Transverse colon (tissue), 4 donors: ENCODE measurements at regions not wholly inside any gene's neighbourhood (a gene's known extent, or its start where the extent isn't known, plus 50 kb on each side); places are given as distances from the start of the nearest gene placed in this dataset.

Experiments used
- DNase-seq: peaks from one replicate; pipeline ENCODE4 v3.0.0-alpha.2; 2019
- H3K27ac ChIP-seq, 4 donors: fragments of 200-600 bp; sonication (generic); 2 replicates each; pipeline ENCODE4 v1.5.1; 2016 to 2018; ENCODE audit warnings: inconsistent platforms in 4 of 4
- H3K27me3 ChIP-seq: fragments of 200-600 bp; sonication (generic); 2 replicates; pipeline ENCODE4 v1.5.1; 2017; ENCODE audit warnings: inconsistent platforms
- H3K36me3 ChIP-seq, 4 donors: fragments of 200-600 bp; sonication (generic); 2 replicates each; pipeline ENCODE4 v1.5.1; 2017 to 2019; ENCODE audit warnings: inconsistent platforms in 4 of 4
- H3K4me1 ChIP-seq, 4 donors: fragments of 200-600 bp; sonication (generic); 2 replicates each; pipeline ENCODE4 v1.5.1; 2017 to 2020; ENCODE audit warnings: inconsistent platforms in 4 of 4
- H3K4me3 ChIP-seq, 4 donors: fragments of 200-600 bp; sonication (generic); 1 replicate in 1 of 4; 2 replicates in 3 of 4; pipeline versions ENCODE4 v1.5.1 to v1.6.1; 2017 to 2019; ENCODE audit warnings: inconsistent platforms in 4 of 4
- H3K9me3 ChIP-seq, 2 donors: fragments of 200-600 bp; sonication (generic); 2 replicates each; pipeline ENCODE4 v1.5.1; 2017 to 2019; ENCODE audit warnings: inconsistent platforms in 2 of 2
- CTCF ChIP-seq, 5 experiments: fragments of 200-600 bp in 3 of 5; fragments of 450-650 bp in 2 of 5; sonication (generic) in 3 of 5; IDR thresholded peaks; 1 replicate in 2 of 5; 2 replicates in 3 of 5; pipeline ENCODE4 v1.5.1; 2016 to 2017; ENCODE audit warnings: antibody characterized with exemption in 5 of 5, inconsistent platforms in 3 of 5, mild to moderate bottlenecking in 2 of 5, moderate library complexity in 1 of 5
- EP300 ChIP-seq: sonication (generic); formaldehyde crosslinking; IDR thresholded peaks from one replicate; pipeline ENCODE4 v1.6.1; 2017; ENCODE audit warnings: antibody characterized with exemption, low read depth
- POLR2A ChIP-seq: fragments of 450-650 bp; IDR thresholded peaks from one replicate; pipeline ENCODE4 v1.6.1; 2016; ENCODE audit warnings: antibody characterized with exemption, mild to moderate bottlenecking, moderate library complexity
- POLR2AphosphoS5 ChIP-seq, 3 donors: sonication (generic); formaldehyde crosslinking; IDR thresholded peaks; one replicate each; pipeline ENCODE4 v1.6.1; 2016; ENCODE audit warnings: antibody characterized with exemption in 3 of 3
- WGBS, 2 donors: methylation state at CpG; one replicate each; pipeline ENCODE4 v1.1.5; 2018; ENCODE audit warnings: low coverage in 1 of 2; 5-methylcytosine and 5-hydroxymethylcytosine counted together
- in situ Hi-C, 4 donors: fragments of 200-750 bp; cut with MboI; loops; one replicate each; pipeline versions ENCODE4 v1.15.0 to v1.15.1; 2017; ENCODE audit warnings: low sequenced_read_pairs in 3 of 4, low pct_ligation_motif_present in 1 of 4, low pct_unique_long_range_greater_than_20kb in 1 of 4
- intact Hi-C: fragments of 100-400 bp; cut with DNase I; formaldehyde crosslinking; loops from one replicate; pipeline ENCODE4 v1.15.1; 2023; ENCODE audit warnings: low total_unique reads

DNA sequence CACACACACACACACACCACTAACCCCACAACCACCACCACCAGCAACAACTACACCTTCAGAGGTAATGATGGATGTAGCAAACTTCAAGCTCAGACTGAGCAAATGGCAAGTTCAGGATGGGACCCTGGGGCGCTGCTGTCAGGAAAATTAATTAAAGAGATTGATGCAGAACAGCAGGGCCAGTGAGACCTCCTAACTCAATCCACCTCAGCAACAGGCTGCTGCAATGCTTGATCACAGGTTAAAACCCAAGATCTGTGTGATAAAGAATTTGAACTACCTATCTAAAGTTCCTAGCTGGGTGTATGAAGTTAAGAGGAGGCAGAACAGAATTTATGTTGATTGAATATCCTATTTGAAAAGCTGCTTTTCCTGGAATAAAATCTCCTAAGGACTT, 140.3 kb upstream of the FER start:
- H3K9me3 ChIP-seq: no peaks in the 10 kb centered on the region
- intact Hi-C loops: no loop called here

GRCh38 chr5:108606185-108606584, 141.5 kb upstream of the FER start:
- H3K4me1 ChIP-seq: no peaks in the 10 kb centered on the region
- no peak for DNase-seq
- no peak overlapping the region for H3K27ac ChIP-seq
- in situ Hi-C loops (no loop called here), intact Hi-C loops (no loop called here)
- no peaks in the 10 kb centered on the region for H3K36me3 ChIP-seq
- no peaks in the 10 kb centered on the region for H3K9me3 ChIP-seq
- no peak overlapping the region for H3K4me3 ChIP-seq
- TF ChIP-seq CTCF (IDR thresholded peaks at IDR 0.05) (no peak), EP300 (no peak), POLR2A (no peak), POLR2AphosphoS5 (IDR thresholded peaks at IDR 0.05) (no peak)
- no peaks in the 10 kb centered on the region for H3K27me3 ChIP-seq

More for the DNA sequence above, 140.3 kb upstream of the FER start:
- no peaks in the 10 kb centered on the region for H3K27me3 ChIP-seq
- in situ Hi-C loops: no loop called here
- no peak overlapping the region for H3K27ac ChIP-seq
- WGBS, 2 donors: 50 to 79% methylated on average over 1 of the region's 1 CpG
- no peak for TF ChIP-seq POLR2AphosphoS5 (IDR thresholded peaks at IDR 0.05)
- H3K4me1 ChIP-seq: no peaks in the 10 kb centered on the region
- H3K36me3 ChIP-seq: no peaks in the 10 kb centered on the region
- no peak for DNase-seq
- no peak overlapping the region for H3K4me3 ChIP-seq

- TF ChIP-seq POLR2AphosphoS5 (IDR thresholded peaks at IDR 0.05) (no peak), POLR2A (no peak)
- 79 to 97% methylated on average over 1 of the region's 1 CpG for WGBS, 2 donors
- DNase-seq: no peak
- Histone ChIP-seq H3K27ac (no peak overlapping the region), H3K36me3 (no peaks in the 10 kb centered on the region), H3K4me1 (no peaks in the 10 kb centered on the region), H3K9me3 (no peaks in the 10 kb centered on the region), H3K27me3 (no peaks in the 10 kb centered on the region), H3K4me3 (no peak overlapping the region)
- in situ Hi-C loops: no loop called here
- intact Hi-C loops: no loop called here
Observed at GRCh38 chr5:108602830-108603229, 144.9 kb upstream of the FER start.

DNA sequence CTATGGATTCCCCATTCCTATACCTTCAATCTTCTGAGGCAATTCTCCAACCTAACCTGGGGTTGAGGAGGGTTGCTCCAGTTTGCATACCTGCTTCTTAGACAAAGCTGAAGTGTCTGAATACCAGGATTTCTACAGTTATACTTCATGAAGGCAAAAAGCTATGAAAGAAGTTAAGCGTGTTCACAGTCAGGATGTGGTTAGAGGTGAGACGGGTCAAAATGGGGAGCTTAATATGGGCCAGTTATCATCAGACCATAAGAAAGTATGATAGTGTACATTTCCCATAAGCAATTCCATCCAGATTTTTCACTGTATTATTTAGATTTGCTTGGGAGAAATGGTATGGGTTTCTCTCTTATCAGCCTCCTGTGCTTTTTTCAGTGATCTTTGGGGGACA, 156.9 kb upstream of the FER start:
- WGBS, 2 donors: 55 to 78% methylated on average over 2 of the region's 2 CpGs
- in situ Hi-C loops: no loop called here

GRCh38 chr5:108588323-108588722, 159.4 kb upstream of the FER start:
- Histone ChIP-seq H3K4me1 (no peaks in the 10 kb centered on the region), H3K36me3 (no peaks in the 10 kb centered on the region), H3K9me3 (no peaks in the 10 kb centered on the region), H3K4me3 (no peak overlapping the region), H3K27me3 (no peaks in the 10 kb centered on the region), H3K27ac (no peak overlapping the region)
- 74% methylated on average over 2 of the region's 2 CpGs; no CpG with 5 or more reads in 1 of the 2 donors for whole genome bisulfite sequencing, 2 donors
- intact Hi-C loops (no loop called here), in situ Hi-C loops (no loop called here)
- no peak for TF ChIP-seq POLR2AphosphoS5 (IDR thresholded peaks at IDR 0.05)
- TF ChIP-seq CTCF (IDR thresholded peaks at IDR 0.05): no peak
- TF ChIP-seq POLR2A: no peak
- no peak for TF ChIP-seq EP300
- DNase-seq: no peak

More for the DNA sequence above, 156.9 kb upstream of the FER start:
- Histone ChIP-seq H3K9me3 (no peaks in the 10 kb centered on the region), H3K27ac (no peak overlapping the region), H3K4me3 (no peak overlapping the region), H3K4me1 (no peaks in the 10 kb centered on the region), H3K27me3 (no peaks in the 10 kb centered on the region), H3K36me3 (no peaks in the 10 kb centered on the region)
- DNase-seq: no peak
- intact Hi-C loops: no loop called here
- TF ChIP-seq CTCF (IDR thresholded peaks at IDR 0.05) (no peak), POLR2A (no peak), EP300 (no peak), POLR2AphosphoS5 (IDR thresholded peaks at IDR 0.05) (no peak)
